OCI-LY7 (cell line): ENCODE measurements at regions not wholly inside any gene's neighbourhood (a gene's known extent, or its start where the extent isn't known, plus 50 kb on each side); places are given as distances from the start of the nearest gene placed in this dataset.

Source experiments
- BruUV-seq: library from RNA; stranded (reverse); fragments of 400-500 nt; replicated peaks from 2 replicates; lab custom pipeline; 2021; lab: Mats Ljungman, UMichigan
- CTCF ChIA-PET: fragments of 300-600 bp; sonication (Branson Sonifier 250); formaldehyde crosslinking; loops from one replicate; lab custom pipeline; 2022; ENCODE audit warnings: antibody characterized with exemption; ENCODE audit not compliant: unreplicated experiment; lab: Charles Lee
- POLR2A ChIA-PET: fragments of 300-600 bp; sonication (Branson Sonifier 250); formaldehyde crosslinking; loops from one replicate; lab custom pipeline; 2022; ENCODE audit warnings: antibody characterized with exemption; lab: Charles Lee
- DNase-seq: peaks from one replicate; pipeline ENCODE4 v3.0.0-alpha.2; 2015; ENCODE audit warnings: low spot score
- H2AFZ ChIP-seq: fragments of 200-600 bp; sonication (generic), shearing (Covaris generic); 2 replicates; pipeline ENCODE4 v1.6.1; 2014; ENCODE audit warnings: mild to moderate bottlenecking, antibody characterized with exemption, low read length, moderate library complexity
- H3K27ac ChIP-seq: fragments of 200-600 bp; sonication (generic); 2 replicates; pipeline ENCODE4 v1.5.1; 2014; ENCODE audit warnings: mixed run types, low read depth, mild to moderate bottlenecking, moderate library complexity, low read length, inconsistent platforms; ENCODE audit not compliant: poor library complexity, severe bottlenecking
- H3K36me3 ChIP-seq: fragments of 200-600 bp; sonication (generic); 2 replicates; pipeline ENCODE4 v1.6.1; 2014; ENCODE audit warnings: mild to moderate bottlenecking, antibody characterized with exemption, low read length, moderate library complexity, mixed read lengths; ENCODE audit not compliant: insufficient read depth
- H3K4me1 ChIP-seq: fragments of 200-600 bp; sonication (generic); 2 replicates; pipeline ENCODE4 v1.5.1; 2014; ENCODE audit warnings: mild to moderate bottlenecking, low read length; ENCODE audit not compliant: insufficient read depth, poor library complexity, severe bottlenecking
- H3K4me2 ChIP-seq: fragments of 200-600 bp; sonication (generic); 2 replicates; pipeline ENCODE4 v1.6.1; 2014; ENCODE audit warnings: mild to moderate bottlenecking, low read length
- H3K4me3 ChIP-seq: fragments of 200-600 bp; sonication (generic); 2 replicates; pipeline ENCODE4 v1.5.1; 2014; ENCODE audit warnings: mild to moderate bottlenecking, low read depth, low read length; ENCODE audit not compliant: poor library complexity, severe bottlenecking
- H3K79me2 ChIP-seq: fragments of 200-600 bp; sonication (generic); 2 replicates; pipeline ENCODE4 v1.6.1; 2016; ENCODE audit warnings: low read depth, mild to moderate bottlenecking, low read length, moderate library complexity, mixed read lengths; ENCODE audit not compliant: insufficient read depth
- H3K9me2 ChIP-seq: fragments of 200-600 bp; sonication (generic); 2 replicates; pipeline ENCODE4 v1.6.1; 2016; ENCODE audit warnings: mild to moderate bottlenecking, low read length, mixed read lengths; ENCODE audit not compliant: insufficient read depth
- H3K9me3 ChIP-seq: fragments of 200-600 bp; sonication (generic); 2 replicates; pipeline ENCODE4 v1.6.1; 2014; ENCODE audit warnings: mild to moderate bottlenecking, mixed run types, low read length, mixed read lengths
- H4K20me1 ChIP-seq: fragments of 200-600 bp; sonication (generic); 2 replicates; pipeline ENCODE4 v1.6.1; 2014; ENCODE audit warnings: mild to moderate bottlenecking, antibody characterized with exemption, low read length, moderate library complexity, mixed read lengths; ENCODE audit not compliant: insufficient read depth
- EZH2phosphoT487 ChIP-seq: fragments of 200-600 bp; sonication (generic); IDR thresholded peaks from 2 replicates; pipeline ENCODE4 v1.6.1; 2018; ENCODE audit warnings: low read depth, borderline replicate concordance, mild to moderate bottlenecking, mixed run types, antibody characterized with exemption, low read length, moderate library complexity, mixed read lengths
- intact Hi-C: fragments of 100-400 bp; cut with micrococcal nuclease; formaldehyde crosslinking; loops from one replicate; pipeline ENCODE4 v1.10.0; 2022; ENCODE audit not compliant: unreplicated experiment
- TF ChIP-seq, protein P1 (sequence below): fragments of 200-600 bp; sonication (generic); conservative IDR thresholded peaks from 2 replicates; pipeline ENCODE4 v1.5.1; 2014; ENCODE audit warnings: mild to moderate bottlenecking, antibody characterized with exemption, low read length, moderate library complexity, mixed read lengths

DNA sequence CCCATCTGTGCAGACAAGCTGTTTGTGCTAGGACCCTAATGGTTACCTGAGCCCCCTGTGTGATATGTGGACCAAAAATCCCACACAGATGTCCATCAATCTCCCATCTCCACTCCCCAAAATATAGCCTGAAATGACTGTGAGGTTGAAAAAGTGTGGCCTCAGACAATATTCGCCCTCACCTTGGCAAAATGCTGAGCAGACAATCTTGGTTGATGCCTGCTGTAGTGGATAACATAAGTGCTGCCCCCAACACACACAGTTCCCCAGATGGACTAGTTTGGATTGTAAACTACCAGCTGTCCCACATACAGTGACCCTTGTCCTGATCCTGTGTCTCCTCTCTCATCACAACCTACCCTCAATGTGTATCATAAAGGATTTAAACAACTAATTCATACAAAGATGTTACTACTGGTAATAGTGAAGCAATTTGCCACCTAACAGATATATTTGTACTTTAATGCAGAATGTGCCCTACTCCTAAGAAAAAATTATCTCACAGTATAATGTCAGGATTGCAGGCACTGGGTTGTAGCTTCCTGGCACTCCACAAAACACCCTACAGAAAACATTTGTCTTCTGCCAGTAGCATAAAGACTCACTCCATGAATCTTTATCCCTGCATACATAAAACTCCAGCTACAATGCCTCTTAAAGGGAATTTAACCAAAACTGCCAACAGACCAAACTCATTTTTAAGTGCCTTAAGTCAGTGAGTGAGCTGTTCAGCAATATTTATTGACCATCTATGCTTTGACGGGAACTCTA lies 161.6 kb downstream of the FBXO15 start:
- TF ChIP-seq EZH2phosphoT487: no peak
- TF ChIP-seq, protein P1, sequence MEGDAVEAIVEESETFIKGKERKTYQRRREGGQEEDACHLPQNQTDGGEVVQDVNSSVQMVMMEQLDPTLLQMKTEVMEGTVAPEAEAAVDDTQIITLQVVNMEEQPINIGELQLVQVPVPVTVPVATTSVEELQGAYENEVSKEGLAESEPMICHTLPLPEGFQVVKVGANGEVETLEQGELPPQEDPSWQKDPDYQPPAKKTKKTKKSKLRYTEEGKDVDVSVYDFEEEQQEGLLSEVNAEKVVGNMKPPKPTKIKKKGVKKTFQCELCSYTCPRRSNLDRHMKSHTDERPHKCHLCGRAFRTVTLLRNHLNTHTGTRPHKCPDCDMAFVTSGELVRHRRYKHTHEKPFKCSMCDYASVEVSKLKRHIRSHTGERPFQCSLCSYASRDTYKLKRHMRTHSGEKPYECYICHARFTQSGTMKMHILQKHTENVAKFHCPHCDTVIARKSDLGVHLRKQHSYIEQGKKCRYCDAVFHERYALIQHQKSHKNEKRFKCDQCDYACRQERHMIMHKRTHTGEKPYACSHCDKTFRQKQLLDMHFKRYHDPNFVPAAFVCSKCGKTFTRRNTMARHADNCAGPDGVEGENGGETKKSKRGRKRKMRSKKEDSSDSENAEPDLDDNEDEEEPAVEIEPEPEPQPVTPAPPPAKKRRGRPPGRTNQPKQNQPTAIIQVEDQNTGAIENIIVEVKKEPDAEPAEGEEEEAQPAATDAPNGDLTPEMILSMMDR: no peak
- H4K20me1 ChIP-seq: no peaks in the 10 kb centered on the region
- intact Hi-C loops: no loop called here

DNA sequence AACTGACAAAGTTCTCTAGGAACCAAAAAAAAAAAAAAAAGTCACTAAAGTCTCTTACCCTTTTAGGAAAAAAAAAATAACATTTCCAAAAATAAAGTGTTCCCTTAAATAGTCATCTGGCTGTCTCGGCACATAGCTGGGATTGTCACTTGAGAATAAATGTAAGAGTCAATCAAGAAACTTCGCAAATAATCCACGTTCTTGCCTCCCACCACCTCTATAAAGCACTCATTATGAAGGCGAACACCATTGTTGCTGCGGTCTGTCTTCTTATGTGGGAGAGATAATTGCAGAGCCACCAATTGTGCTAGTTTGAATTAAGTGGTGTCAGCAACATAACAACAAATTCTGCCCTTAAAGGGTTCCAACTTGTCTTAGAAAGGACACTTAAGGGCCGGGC lies 163.7 kb downstream of the FBXO15 start:
- Histone ChIP-seq H3K4me2 (no peak overlapping the region), H3K36me3 (no peaks in the 10 kb centered on the region), H3K9me2 (no peaks in the 10 kb centered on the region), H4K20me1 (no peaks in the 10 kb centered on the region), H3K79me2 (no peaks in the 10 kb centered on the region), H2AFZ (no peak overlapping the region), H3K4me1 (no peaks in the 10 kb centered on the region), H3K27ac (no peak overlapping the region), H3K9me3 (no peaks in the 10 kb centered on the region), H3K4me3 (no peak overlapping the region)
- intact Hi-C loops: no loop called here
- TF ChIP-seq EZH2phosphoT487: no peak
- TF ChIP-seq, protein P1: no peak
- DNase-seq: no peak
- POLR2A ChIA-PET: no interaction called here
- CTCF ChIA-PET: no interaction called here
- BruUV-seq: no TSS peak

More for the DNA sequence above, 161.6 kb downstream of the FBXO15 start:
- Histone ChIP-seq H3K9me2 (no peaks in the 10 kb centered on the region), H2AFZ (no peak overlapping the region), H3K27ac (no peak overlapping the region), H3K4me2 (no peak overlapping the region), H3K4me3 (no peak overlapping the region), H3K9me3 (no peaks in the 10 kb centered on the region), H3K4me1 (no peaks in the 10 kb centered on the region), H3K79me2 (no peaks in the 10 kb centered on the region), H3K36me3 (no peaks in the 10 kb centered on the region)
- CTCF ChIA-PET: no interaction called here
- POLR2A ChIA-PET: no interaction called here
- no peak for DNase-seq
- no TSS peak for BruUV-seq

DNA sequence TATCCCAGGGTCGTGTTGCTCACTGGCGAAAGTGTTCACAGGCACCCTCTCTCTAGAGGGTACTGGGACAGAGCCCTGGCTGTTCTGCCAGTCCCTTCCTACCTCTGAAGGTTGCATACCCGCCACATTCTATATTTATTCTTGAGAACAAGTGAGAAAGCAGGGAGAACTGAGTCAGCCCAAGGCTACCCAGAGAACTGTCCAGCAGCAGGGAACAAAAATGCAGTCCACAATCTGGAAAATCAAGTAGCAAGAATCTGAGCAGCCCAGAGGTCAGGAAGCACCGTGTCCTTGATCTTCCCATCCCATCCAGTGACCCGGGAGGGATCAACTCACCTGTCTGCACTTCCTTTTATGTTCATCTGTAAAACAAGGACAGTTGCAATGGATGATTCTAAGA lies 164.1 kb downstream of the FBXO15 start:
- no peak overlapping the region for H3K4me2 ChIP-seq
- H3K4me3 ChIP-seq: no peak overlapping the region
- H3K27ac ChIP-seq: no peak overlapping the region
- no peaks in the 10 kb centered on the region for H3K9me3 ChIP-seq
- no TSS peak for BruUV-seq
- no peaks in the 10 kb centered on the region for H3K36me3 ChIP-seq
- no peaks in the 10 kb centered on the region for H3K9me2 ChIP-seq
- intact Hi-C loops: no loop called here
- H4K20me1 ChIP-seq: no peaks in the 10 kb centered on the region
- CTCF ChIA-PET: no interaction called here
- POLR2A ChIA-PET: no interaction called here
- H2AFZ ChIP-seq: no peak overlapping the region
- no peaks in the 10 kb centered on the region for H3K79me2 ChIP-seq
- DNase-seq: no peak
- H3K4me1 ChIP-seq: no peaks in the 10 kb centered on the region
- no peak for TF ChIP-seq EZH2phosphoT487
- TF ChIP-seq, protein P1: no peak
